ENCODE measurements at regions not wholly inside any gene's neighbourhood (a gene's known extent, or its start where the extent isn't known, plus 50 kb on each side); places are given as distances from the start of the nearest gene placed in this dataset.

- TF ChIP-seq POU6F1 (CRISPR knock-in tag; IDR thresholded peaks at IDR 0.05; ENCODE audit: borderline replicate concordance, low read depth) (no peak), CSDC2 (CRISPR knock-in tag; IDR thresholded peaks at IDR 0.05) (no peak), ZNF8 (CRISPR knock-in tag; IDR thresholded peaks at IDR 0.05) (no peak), SNAI2 (CRISPR knock-in tag; IDR thresholded peaks at IDR 0.05) (no peak)
Observed at GRCh38 chr3:160150525-160150924, 74.7 kb upstream of the C3orf80 start (continued).

- no peak for TF ChIP-seq TOX (CRISPR knock-in tag; IDR thresholded peaks at IDR 0.05; ENCODE audit: borderline replicate concordance)
- TF ChIP-seq ZC3H10 (CRISPR knock-in tag; IDR thresholded peaks at IDR 0.05) = no peak
- no peak for TF ChIP-seq SNAI2 (CRISPR knock-in tag; IDR thresholded peaks at IDR 0.05)
- TF ChIP-seq POU6F1 (CRISPR knock-in tag; IDR thresholded peaks at IDR 0.05; ENCODE audit: borderline replicate concordance, low read depth) = no peak
- TF ChIP-seq CSRNP3 (CRISPR knock-in tag; IDR thresholded peaks at IDR 0.05) = no peak
- TF ChIP-seq ZFP30 (CRISPR knock-in tag; IDR thresholded peaks at IDR 0.05) = no peak
- no peak for TF ChIP-seq PPARA (CRISPR knock-in tag; IDR thresholded peaks at IDR 0.05; ENCODE audit: borderline replicate concordance)
- no peak for TF ChIP-seq ZNF565 (CRISPR knock-in tag; conservative IDR thresholded peaks at IDR 0.05; ENCODE audit: low read depth)
- TF ChIP-seq ZFP3 (CRISPR knock-in tag; IDR thresholded peaks at IDR 0.05) = no peak
- no peak for TF ChIP-seq TSHZ2 (CRISPR knock-in tag; IDR thresholded peaks at IDR 0.05)
- no peak for TF ChIP-seq TCF4 (CRISPR knock-in tag; IDR thresholded peaks at IDR 0.05; ENCODE audit: borderline replicate concordance)
- TF ChIP-seq ARNTL (CRISPR knock-in tag; IDR thresholded peaks at IDR 0.05; ENCODE audit: borderline replicate concordance, low read depth) = no peak
- no peak for TF ChIP-seq PATZ1 (CRISPR knock-in tag; IDR thresholded peaks at IDR 0.05; ENCODE audit: borderline replicate concordance)
- TF ChIP-seq ZNF70 (CRISPR knock-in tag; IDR thresholded peaks at IDR 0.05) = no peak
- no peak for TF ChIP-seq OSR1 (CRISPR knock-in tag; IDR thresholded peaks at IDR 0.05)
- no peak for TF ChIP-seq GLIS3 (CRISPR knock-in tag; IDR thresholded peaks at IDR 0.05)
- no peak for TF ChIP-seq CSDC2 (CRISPR knock-in tag; IDR thresholded peaks at IDR 0.05)
- ATAC-seq = no peak
Observed at GRCh38 chr3:160152638-160153037, 72.6 kb upstream of the C3orf80 start.

GRCh38 chr3:160154033-160154432 lies 71.2 kb upstream of the C3orf80 start:
- no peak; the same call in 2 of the 3 replicates for ATAC-seq
- TF ChIP-seq ZNF8 (CRISPR knock-in tag; IDR thresholded peaks at IDR 0.05) (no peak), RARB (CRISPR knock-in tag; IDR thresholded peaks at IDR 0.05) (no peak), TCF4 (CRISPR knock-in tag; IDR thresholded peaks at IDR 0.05; ENCODE audit: borderline replicate concordance) (no peak), TSHZ2 (CRISPR knock-in tag; IDR thresholded peaks at IDR 0.05) (no peak), CSRNP3 (CRISPR knock-in tag; IDR thresholded peaks at IDR 0.05) (no peak), CSDC2 (CRISPR knock-in tag; IDR thresholded peaks at IDR 0.05) (no peak), SNAI2 (CRISPR knock-in tag; IDR thresholded peaks at IDR 0.05) (no peak), BACH2 (CRISPR knock-in tag; IDR thresholded peaks at IDR 0.05; ENCODE audit: borderline replicate concordance) (no peak), PPARA (CRISPR knock-in tag; IDR thresholded peaks at IDR 0.05; ENCODE audit: borderline replicate concordance) (no peak), ZFP30 (CRISPR knock-in tag; IDR thresholded peaks at IDR 0.05) (no peak), ZFP3 (CRISPR knock-in tag; IDR thresholded peaks at IDR 0.05) (no peak), PATZ1 (CRISPR knock-in tag; IDR thresholded peaks at IDR 0.05; ENCODE audit: borderline replicate concordance) (no peak), TOX (CRISPR knock-in tag; IDR thresholded peaks at IDR 0.05; ENCODE audit: borderline replicate concordance) (no peak), ZNF565 (CRISPR knock-in tag; conservative IDR thresholded peaks at IDR 0.05; ENCODE audit: low read depth) (no peak)

Data from SK-N-SH treated with all-trans-retinoic acid at 6 μM for 48 hours (cell line).